Panc1 (cell line): ENCODE measurements at regions not wholly inside any gene's neighbourhood (a gene's known extent, or its start where the extent isn't known, plus 50 kb on each side); places are given as distances from the start of the nearest gene placed in this dataset.

Source experiments
- POLR2AphosphoS5 ChIP-seq: IDR thresholded peaks from 2 replicates; pipeline ENCODE4 v1.6.1; 2012; ENCODE audit warnings: mild to moderate bottlenecking, low read depth, low read length, moderate library complexity
- SIN3A ChIP-seq: IDR thresholded peaks from 2 replicates; pipeline ENCODE4 v1.6.1; 2012; ENCODE audit warnings: low read depth, mild to moderate bottlenecking, low read length, moderate library complexity, borderline replicate concordance; ENCODE audit not compliant: insufficient read depth
- TCF7L2 ChIP-seq: IDR thresholded peaks from 2 replicates; pipeline ENCODE4 v1.6.1; 2011; ENCODE audit warnings: mild to moderate bottlenecking, low read depth, low read length, inconsistent platforms
- TF ChIP-seq, protein P1 (sequence below): fragments of 450-650 bp; IDR thresholded peaks from 2 replicates; pipeline ENCODE4 v1.5.1; 2017; ENCODE audit warnings: mild to moderate bottlenecking
- TF ChIP-seq, protein P2 (sequence below), 2 experiments: IDR thresholded peaks; 2 replicates each; pipeline ENCODE4 v1.6.1; 2011 to 2012; ENCODE audit warnings: low read depth in 2 of 2, control low read depth in 1 of 2, low read length in 1 of 2, mild to moderate bottlenecking in 1 of 2, moderate library complexity in 1 of 2; ENCODE audit not compliant: insufficient read depth in 1 of 2

DNA sequence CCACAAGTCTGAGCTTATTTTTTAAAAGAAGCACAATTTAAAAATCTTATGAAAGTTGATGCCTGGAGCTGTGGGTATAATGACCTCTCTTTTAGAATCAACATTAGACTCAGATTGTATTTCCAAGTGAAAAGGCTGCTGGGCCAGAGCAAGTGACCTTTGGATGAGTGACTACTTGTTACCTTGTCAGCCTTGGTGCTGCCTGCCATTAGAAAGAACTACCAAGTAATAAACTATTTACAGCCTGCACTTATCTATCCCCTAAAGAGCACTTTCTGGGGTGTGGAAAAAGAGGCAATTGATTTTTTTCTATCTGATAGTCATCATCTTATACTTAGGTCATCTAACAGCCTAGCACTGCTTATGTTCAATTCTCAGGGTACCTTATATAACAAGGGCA lies 134.9 kb upstream of the FBXL17 start:
- TF ChIP-seq, protein P1, sequence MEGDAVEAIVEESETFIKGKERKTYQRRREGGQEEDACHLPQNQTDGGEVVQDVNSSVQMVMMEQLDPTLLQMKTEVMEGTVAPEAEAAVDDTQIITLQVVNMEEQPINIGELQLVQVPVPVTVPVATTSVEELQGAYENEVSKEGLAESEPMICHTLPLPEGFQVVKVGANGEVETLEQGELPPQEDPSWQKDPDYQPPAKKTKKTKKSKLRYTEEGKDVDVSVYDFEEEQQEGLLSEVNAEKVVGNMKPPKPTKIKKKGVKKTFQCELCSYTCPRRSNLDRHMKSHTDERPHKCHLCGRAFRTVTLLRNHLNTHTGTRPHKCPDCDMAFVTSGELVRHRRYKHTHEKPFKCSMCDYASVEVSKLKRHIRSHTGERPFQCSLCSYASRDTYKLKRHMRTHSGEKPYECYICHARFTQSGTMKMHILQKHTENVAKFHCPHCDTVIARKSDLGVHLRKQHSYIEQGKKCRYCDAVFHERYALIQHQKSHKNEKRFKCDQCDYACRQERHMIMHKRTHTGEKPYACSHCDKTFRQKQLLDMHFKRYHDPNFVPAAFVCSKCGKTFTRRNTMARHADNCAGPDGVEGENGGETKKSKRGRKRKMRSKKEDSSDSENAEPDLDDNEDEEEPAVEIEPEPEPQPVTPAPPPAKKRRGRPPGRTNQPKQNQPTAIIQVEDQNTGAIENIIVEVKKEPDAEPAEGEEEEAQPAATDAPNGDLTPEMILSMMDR, result no peak
- TF ChIP-seq, protein P2, sequence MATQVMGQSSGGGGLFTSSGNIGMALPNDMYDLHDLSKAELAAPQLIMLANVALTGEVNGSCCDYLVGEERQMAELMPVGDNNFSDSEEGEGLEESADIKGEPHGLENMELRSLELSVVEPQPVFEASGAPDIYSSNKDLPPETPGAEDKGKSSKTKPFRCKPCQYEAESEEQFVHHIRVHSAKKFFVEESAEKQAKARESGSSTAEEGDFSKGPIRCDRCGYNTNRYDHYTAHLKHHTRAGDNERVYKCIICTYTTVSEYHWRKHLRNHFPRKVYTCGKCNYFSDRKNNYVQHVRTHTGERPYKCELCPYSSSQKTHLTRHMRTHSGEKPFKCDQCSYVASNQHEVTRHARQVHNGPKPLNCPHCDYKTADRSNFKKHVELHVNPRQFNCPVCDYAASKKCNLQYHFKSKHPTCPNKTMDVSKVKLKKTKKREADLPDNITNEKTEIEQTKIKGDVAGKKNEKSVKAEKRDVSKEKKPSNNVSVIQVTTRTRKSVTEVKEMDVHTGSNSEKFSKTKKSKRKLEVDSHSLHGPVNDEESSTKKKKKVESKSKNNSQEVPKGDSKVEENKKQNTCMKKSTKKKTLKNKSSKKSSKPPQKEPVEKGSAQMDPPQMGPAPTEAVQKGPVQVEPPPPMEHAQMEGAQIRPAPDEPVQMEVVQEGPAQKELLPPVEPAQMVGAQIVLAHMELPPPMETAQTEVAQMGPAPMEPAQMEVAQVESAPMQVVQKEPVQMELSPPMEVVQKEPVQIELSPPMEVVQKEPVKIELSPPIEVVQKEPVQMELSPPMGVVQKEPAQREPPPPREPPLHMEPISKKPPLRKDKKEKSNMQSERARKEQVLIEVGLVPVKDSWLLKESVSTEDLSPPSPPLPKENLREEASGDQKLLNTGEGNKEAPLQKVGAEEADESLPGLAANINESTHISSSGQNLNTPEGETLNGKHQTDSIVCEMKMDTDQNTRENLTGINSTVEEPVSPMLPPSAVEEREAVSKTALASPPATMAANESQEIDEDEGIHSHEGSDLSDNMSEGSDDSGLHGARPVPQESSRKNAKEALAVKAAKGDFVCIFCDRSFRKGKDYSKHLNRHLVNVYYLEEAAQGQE (IDR thresholded peaks at IDR 0.05; ENCODE audit: insufficient read depth in 1 of 2, low read depth in 2 of 2, low read length in 1 of 2), result no peak
- TF ChIP-seq POLR2AphosphoS5 (no peak), TCF7L2 (no peak), SIN3A (no peak)
